LNCAP (cell line): ENCODE measurements at regions not wholly inside any gene's neighbourhood (a gene's known extent, or its start where the extent isn't known, plus 50 kb on each side); places are given as distances from the start of the nearest gene placed in this dataset.

ENCODE experiments used
- TF ChIP-seq, protein P1 (sequence below): fragments of 450-650 bp; IDR thresholded peaks from 2 replicates; pipeline ENCODE4 v1.5.1; 2017; ENCODE audit warnings: mild to moderate bottlenecking

- TF ChIP-seq, protein P1, sequence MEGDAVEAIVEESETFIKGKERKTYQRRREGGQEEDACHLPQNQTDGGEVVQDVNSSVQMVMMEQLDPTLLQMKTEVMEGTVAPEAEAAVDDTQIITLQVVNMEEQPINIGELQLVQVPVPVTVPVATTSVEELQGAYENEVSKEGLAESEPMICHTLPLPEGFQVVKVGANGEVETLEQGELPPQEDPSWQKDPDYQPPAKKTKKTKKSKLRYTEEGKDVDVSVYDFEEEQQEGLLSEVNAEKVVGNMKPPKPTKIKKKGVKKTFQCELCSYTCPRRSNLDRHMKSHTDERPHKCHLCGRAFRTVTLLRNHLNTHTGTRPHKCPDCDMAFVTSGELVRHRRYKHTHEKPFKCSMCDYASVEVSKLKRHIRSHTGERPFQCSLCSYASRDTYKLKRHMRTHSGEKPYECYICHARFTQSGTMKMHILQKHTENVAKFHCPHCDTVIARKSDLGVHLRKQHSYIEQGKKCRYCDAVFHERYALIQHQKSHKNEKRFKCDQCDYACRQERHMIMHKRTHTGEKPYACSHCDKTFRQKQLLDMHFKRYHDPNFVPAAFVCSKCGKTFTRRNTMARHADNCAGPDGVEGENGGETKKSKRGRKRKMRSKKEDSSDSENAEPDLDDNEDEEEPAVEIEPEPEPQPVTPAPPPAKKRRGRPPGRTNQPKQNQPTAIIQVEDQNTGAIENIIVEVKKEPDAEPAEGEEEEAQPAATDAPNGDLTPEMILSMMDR, result no peak
These were observed 141.7 kb upstream of the SOD1 start for GRCh38 chr21:31517664-31518414.

GRCh38 chr21:31515253-31515652, 144.2 kb upstream of the SOD1 start:
- TF ChIP-seq, protein P1, result no peak

- TF ChIP-seq, protein P1, result no peak
These were observed 144.9 kb upstream of the SOD1 start for GRCh38 chr21:31514598-31514997.

GRCh38 chr21:31511258-31511657, 148.2 kb upstream of the SOD1 start:
- TF ChIP-seq, protein P1, result no peak

- TF ChIP-seq, protein P1, result no peak
These were observed 150.1 kb upstream of the SOD1 start for GRCh38 chr21:31509194-31510017.

- TF ChIP-seq, protein P1, result no peak
These were observed 153.5 kb upstream of the SOD1 start for GRCh38 chr21:31505975-31506374.

GRCh38 chr21:31503939-31504338, 155.6 kb upstream of the SOD1 start:
- TF ChIP-seq, protein P1, result no peak
